MM.1S (cell line): ENCODE measurements at regions not wholly inside any gene's neighbourhood (a gene's known extent, or its start where the extent isn't known, plus 50 kb on each side); places are given as distances from the start of the nearest gene placed in this dataset.

Source experiments
- CTCF ChIP-seq: fragments of 300-600 bp; sonication (generic); IDR thresholded peaks from 2 replicates; pipeline ENCODE4 v1.5.1; 2016; ENCODE audit warnings: antibody characterized with exemption, low read length, mixed read lengths
- EZH2phosphoT487 ChIP-seq: fragments of 300-600 bp; sonication (generic); IDR thresholded peaks from 2 replicates; pipeline ENCODE4 v1.6.1; 2018; ENCODE audit warnings: antibody characterized with exemption, low read length

- TF ChIP-seq CTCF: no peak
- TF ChIP-seq EZH2phosphoT487: no peak
Observed at GRCh38 chr22:22047776-22048175, 65.2 kb upstream of the TOP3B start.
